GM13977 (cell line): ENCODE measurements at regions not wholly inside any gene's neighbourhood (a gene's known extent, or its start where the extent isn't known, plus 50 kb on each side); places are given as distances from the start of the nearest gene placed in this dataset.
A peak's percentile ranks its signal among the peaks of the same experiment; 100 is the strongest.

Experiments used
- DNase-seq: peaks from one replicate; pipeline ENCODE4 v3.0.0; 2012; ENCODE audit warnings: low spot score
- in situ Hi-C: fragments of 300-500 bp; cut with MboI; formaldehyde crosslinking; loops from one replicate; pipeline ENCODE4 v1.12.0; 2022; ENCODE audit warnings: low sequenced_read_pairs, low pct_unique_long_range_greater_than_20kb, mixed read lengths, inconsistent platforms; ENCODE audit not compliant: unreplicated experiment
- TF ChIP-seq, protein P1 (sequence below): IDR thresholded peaks from 2 replicates; pipeline ENCODE4 v1.5.1; 2012; ENCODE audit warnings: mild to moderate bottlenecking, control low read depth; ENCODE audit not compliant: insufficient read depth; ENCODE audit errors: extremely low read depth, missing control alignments

DNA sequence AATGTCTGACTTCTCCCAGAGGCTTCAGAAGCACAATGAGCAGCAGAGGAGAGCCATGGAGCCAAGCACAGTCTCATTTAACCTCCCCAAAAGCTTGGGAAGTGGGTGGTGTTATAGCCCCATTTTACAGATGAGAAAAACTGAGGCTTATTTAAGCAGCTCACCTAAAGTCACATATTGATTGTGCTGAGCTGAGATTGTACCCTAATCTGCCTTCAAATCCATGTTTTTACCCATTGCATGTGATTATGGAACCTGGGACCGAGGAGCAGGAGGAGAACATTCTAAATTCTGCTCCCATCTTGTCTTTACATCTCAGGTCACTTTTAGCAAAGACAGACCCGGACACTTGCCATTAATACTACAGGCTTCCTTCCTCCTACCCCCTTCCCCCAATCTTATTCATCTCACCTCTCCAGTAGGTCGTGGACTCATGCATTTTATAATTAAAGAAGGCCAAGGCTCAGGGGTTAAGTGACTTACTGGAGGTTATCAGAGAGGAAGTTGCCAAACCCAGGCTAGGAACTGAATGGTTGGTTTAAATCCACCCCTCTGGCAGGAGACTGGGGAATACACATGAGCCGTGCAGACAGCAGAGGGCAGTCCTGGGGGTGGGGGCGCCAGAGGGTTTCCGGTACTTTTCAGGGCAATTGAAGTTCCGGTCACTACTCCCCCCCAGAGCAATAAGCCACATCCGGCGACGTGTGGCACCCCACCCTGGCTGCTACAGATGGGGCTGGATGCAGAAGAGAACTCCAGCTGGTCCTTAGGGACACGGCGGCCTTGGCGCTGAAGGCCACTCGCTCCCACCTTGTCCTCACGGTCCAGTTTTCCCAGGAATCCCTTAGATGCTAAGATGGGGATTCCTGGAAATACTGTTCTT is 51.0 kb upstream of the IL17B start:
- in situ Hi-C loops = no loop called here
- peak; percentile 37 for DNase-seq
- TF ChIP-seq, protein P1, sequence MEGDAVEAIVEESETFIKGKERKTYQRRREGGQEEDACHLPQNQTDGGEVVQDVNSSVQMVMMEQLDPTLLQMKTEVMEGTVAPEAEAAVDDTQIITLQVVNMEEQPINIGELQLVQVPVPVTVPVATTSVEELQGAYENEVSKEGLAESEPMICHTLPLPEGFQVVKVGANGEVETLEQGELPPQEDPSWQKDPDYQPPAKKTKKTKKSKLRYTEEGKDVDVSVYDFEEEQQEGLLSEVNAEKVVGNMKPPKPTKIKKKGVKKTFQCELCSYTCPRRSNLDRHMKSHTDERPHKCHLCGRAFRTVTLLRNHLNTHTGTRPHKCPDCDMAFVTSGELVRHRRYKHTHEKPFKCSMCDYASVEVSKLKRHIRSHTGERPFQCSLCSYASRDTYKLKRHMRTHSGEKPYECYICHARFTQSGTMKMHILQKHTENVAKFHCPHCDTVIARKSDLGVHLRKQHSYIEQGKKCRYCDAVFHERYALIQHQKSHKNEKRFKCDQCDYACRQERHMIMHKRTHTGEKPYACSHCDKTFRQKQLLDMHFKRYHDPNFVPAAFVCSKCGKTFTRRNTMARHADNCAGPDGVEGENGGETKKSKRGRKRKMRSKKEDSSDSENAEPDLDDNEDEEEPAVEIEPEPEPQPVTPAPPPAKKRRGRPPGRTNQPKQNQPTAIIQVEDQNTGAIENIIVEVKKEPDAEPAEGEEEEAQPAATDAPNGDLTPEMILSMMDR = no peak
